ENCODE measurements at regions not wholly inside any gene's neighbourhood (a gene's known extent, or its start where the extent isn't known, plus 50 kb on each side); places are given as distances from the start of the nearest gene placed in this dataset.
"Not testable (repeated sequence)": the region's sequence is repeated elsewhere in the genome, so short reads cannot be mapped to it uniquely, and the experiment has no call there.

DNA sequence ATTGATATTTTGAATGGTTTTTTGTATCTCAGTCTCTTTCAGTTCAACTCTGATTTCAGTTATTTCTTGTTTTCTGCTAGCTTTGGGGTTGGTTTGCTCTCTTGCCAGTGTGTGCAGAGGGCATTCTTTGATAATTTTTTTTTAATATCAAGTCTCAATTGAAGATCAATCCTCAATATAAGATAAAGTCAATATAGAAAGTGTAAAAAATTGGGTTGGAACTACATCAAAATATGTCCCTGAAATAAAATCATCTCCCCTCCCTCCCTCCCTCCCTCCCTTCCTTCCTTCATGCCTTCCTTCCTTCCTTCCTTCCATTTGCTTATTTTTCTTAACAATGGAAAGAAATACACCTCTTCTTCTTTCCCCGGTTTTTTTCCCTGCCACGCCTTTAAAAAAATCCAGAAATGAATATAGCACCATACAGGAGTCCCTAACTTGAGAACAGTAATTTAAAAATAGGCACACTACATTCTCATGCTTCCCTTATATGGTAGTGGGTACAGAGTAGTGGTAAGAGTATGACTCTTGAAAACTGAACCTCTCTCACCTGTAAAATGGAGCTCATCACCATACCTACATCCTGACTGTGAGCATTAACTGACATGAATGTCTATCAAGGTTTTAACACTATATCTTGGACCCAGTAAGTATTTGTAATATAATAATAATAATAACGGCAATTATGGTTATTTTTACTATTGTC, 221.9 kb downstream of the GIPC2 start:
- H3K36me3 Mint-ChIP-seq, result no peaks in the 10 kb centered on the region
- no peaks in the 10 kb centered on the region for H3K9me3 Mint-ChIP-seq (ENCODE audit: low read depth)
- no peak overlapping the region for H3K4me3 Mint-ChIP-seq
- CTCF ChIA-PET, result interaction anchor here (1.2 kb wide), 1 partner anchor 66 kb away, joined by 3 read pairs; no protein-coding TSS in a partner anchor
- ATAC-seq (no peak), DNase-seq (no peak)
- no peaks in the 10 kb centered on the region for H3K4me1 Mint-ChIP-seq
- H3K27me3 Mint-ChIP-seq, result no peaks in the 10 kb centered on the region
- H3K27ac Mint-ChIP-seq, result no peak overlapping the region

DNA sequence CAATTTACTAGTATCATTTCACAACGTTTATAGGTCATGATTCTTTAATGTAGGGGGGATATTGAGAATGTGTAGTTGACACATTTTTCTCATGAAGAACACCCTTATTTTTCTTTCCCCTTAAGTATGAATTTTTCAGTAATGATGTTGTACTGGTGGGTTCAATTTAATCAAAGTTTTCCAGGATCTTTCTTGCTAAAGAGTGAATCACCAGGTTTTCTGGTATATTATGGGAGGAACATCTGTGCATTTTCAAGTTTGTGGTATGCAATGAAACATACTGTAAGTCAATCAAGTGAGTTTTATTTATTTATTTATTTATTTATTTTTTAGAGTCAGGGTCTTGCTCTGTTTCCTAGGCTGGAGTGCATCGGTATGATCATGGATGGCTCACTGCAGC, 221.2 kb upstream of the PTGFR start:
- CTCF ChIA-PET, result no interaction called here
- Mint-ChIP-seq H3K27me3 (peaks cover 3% of the 10 kb centered on the region), H3K9me3 (ENCODE audit: low read depth) (no peaks in the 10 kb centered on the region), H3K36me3 (no peaks in the 10 kb centered on the region), H3K4me1 (no peaks in the 10 kb centered on the region), H3K4me3 (no peak overlapping the region), H3K27ac (no peak overlapping the region)
- ATAC-seq, result no peak
- no peak for DNase-seq

DNA sequence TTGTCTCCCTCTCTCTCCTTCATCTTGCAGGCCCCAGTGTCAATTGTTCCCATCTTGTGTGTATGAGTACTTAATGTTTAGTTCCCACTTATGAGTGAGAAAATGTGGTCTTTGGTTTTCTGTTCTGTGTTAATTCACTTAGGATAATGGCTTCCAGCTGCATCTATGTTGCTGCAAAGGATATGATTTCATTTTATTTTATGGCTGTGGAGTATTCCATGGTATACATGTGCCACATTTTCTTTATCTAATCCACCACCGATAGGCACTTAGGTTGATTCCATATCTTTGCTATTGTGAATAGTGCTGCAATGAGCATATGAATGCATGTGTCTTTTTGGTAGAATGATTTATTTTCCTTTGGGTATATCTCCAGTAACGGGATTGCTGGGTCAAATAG, 219.4 kb upstream of the PTGFR start:
- H3K4me3 Mint-ChIP-seq; H3K4me1 Mint-ChIP-seq; CTCF ChIA-PET; ATAC-seq; H3K27ac Mint-ChIP-seq; H3K27me3 Mint-ChIP-seq; H3K9me3 Mint-ChIP-seq (ENCODE audit: low read depth); DNase-seq; H3K36me3 Mint-ChIP-seq: not testable (repeated sequence)

DNA sequence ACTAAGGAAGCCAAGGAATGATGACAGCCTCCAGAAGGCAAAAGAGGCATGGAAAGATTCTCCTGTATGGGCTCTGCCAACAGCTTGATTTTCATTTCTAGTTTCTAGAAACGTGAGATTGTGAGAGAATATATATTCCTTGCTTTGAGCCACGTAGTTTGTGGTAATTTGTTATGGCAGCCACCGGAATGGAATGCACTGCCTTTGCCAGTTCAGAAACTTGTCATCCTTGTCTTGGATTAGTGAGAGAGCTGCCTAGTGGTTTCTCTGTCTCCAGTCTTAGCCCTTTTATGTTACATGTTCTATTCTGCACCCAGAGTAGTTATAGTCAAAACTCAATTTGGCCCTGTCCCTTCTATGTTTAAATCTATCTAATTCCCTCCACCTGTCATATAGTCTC, 216.0 kb upstream of the PTGFR start:
- H3K27me3 Mint-ChIP-seq, result peaks cover 6% of the 10 kb centered on the region
- DNase-seq (no peak), ATAC-seq (no peak)
- peaks cover 5% of the 10 kb centered on the region for H3K4me1 Mint-ChIP-seq
- H3K27ac Mint-ChIP-seq, result no peak overlapping the region
- CTCF ChIA-PET, result no interaction called here
- no peak overlapping the region for H3K4me3 Mint-ChIP-seq
- H3K9me3 Mint-ChIP-seq (ENCODE audit: low read depth), result no peaks in the 10 kb centered on the region
- no peaks in the 10 kb centered on the region for H3K36me3 Mint-ChIP-seq

DNA sequence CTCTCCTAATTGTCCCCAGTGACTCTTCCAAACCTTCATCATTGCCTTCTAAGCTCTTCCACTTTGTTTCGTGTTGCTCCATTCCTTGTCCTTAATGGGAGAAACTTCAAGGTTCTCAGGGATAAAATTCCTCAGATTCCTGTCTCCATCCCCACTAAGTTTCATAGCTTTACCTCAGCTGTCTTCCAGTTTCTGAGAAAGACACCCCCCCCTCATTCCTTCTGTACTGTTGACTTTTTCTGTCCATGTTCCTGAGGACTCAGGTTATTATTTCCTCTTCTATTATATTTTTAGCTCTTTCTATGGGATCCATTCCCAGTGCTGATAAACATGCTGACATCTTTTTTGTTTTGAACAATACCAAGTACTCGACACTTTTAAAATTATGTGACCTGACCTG, 215.3 kb upstream of the PTGFR start:
- Mint-ChIP-seq H3K27me3 (peaks cover 6% of the 10 kb centered on the region), H3K4me3 (no peak overlapping the region), H3K9me3 (ENCODE audit: low read depth) (no peaks in the 10 kb centered on the region), H3K27ac (no peak overlapping the region), H3K36me3 (no peaks in the 10 kb centered on the region), H3K4me1 (peaks cover 5% of the 10 kb centered on the region)
- ATAC-seq (no peak), DNase-seq (no peak)
- CTCF ChIA-PET, result no interaction called here

DNA sequence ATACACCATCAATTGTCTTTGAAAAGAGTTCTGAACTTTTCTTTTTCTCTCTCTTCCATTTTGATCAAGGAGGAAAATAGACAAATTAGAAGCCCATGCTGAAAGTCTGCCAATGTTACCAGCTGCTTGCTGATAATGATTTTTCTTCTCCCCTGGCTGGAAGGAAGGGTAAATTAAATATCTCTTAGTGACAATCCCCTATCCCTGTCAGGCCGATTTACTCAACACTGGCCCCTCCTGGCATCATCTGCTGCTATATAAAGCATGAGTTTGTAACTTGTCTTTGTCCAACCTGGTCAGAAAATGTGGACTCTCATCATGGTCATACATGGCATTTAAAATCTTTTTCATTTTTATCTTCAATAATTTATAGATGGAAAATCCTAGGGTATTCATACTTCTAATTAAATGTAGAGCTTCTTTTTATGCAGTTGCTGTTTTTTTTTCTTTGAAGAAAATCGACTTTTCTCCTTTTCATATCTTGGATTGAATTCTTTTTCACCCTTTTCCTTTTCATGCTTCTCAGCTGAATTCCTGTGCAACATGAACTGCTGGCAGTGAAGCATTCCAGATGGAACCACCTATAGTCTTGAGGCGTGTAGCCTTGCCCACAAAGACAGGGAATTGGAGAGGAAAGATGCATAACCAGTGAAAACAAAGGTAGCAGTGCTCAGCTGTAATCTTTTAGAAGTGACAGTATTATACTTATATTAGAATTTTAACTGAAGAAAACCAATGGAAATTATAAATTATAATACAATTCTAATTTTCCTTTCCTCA, 214.7 kb upstream of the PTGFR start:
- H3K27ac Mint-ChIP-seq, result no peak overlapping the region
- no peak overlapping the region for H3K4me3 Mint-ChIP-seq
- H3K9me3 Mint-ChIP-seq (ENCODE audit: low read depth), result no peaks in the 10 kb centered on the region
- H3K4me1 Mint-ChIP-seq, result peaks cover 5% of the 10 kb centered on the region
- no peaks in the 10 kb centered on the region for H3K36me3 Mint-ChIP-seq
- DNase-seq, result no peak
- CTCF ChIA-PET, result no interaction called here
- ATAC-seq, result no peak
- peaks cover 6% of the 10 kb centered on the region for H3K27me3 Mint-ChIP-seq

DNA sequence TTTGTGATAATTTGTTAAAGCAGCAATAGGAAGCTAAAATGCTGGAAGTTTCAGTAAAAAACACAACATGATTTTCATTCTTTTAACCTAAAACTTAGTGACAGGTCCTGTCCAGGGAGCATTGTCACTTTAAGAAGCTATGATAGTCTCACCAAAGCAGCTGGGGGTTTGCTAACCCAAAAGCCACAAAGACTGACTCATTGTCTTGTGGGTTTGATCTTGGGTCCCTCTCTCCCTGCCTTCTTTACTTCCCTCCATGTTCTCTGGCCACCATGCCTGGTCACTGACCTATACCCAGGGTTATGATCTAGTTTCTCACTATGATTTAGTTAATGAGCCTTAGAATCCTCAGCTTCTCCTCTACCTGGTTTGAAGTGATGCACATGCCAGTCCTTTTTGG, 213.5 kb upstream of the PTGFR start:
- H3K4me1 Mint-ChIP-seq, result peaks cover 5% of the 10 kb centered on the region
- peaks cover 6% of the 10 kb centered on the region for H3K27me3 Mint-ChIP-seq
- no peak overlapping the region for H3K4me3 Mint-ChIP-seq
- CTCF ChIA-PET, result no interaction called here
- no peak for DNase-seq
- no peak overlapping the region for H3K27ac Mint-ChIP-seq
- no peaks in the 10 kb centered on the region for H3K9me3 Mint-ChIP-seq (ENCODE audit: low read depth)
- ATAC-seq, result no peak
- H3K36me3 Mint-ChIP-seq, result no peaks in the 10 kb centered on the region

DNA sequence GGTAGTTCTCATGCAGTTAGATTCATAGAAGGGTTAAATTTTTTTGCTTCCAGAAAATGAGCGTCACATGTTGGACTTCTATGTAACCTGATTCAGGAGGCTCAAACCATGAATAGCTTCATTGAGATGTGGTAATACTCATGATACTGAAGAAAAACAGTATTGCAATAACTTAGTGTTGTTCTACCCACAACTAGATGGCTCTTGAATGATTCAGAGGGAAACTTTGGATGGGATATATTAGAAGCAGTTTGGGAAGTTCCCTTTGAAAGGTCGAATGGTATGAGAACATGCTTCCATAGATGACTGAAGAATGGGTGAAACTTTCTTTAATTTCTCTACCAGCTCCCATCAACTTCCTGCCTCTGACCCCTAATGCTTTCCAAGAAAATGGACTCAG, 211.7 kb upstream of the PTGFR start:
- DNase-seq (no peak), ATAC-seq (no peak)
- H3K27ac Mint-ChIP-seq, result no peak overlapping the region
- H3K9me3 Mint-ChIP-seq (ENCODE audit: low read depth), result no peaks in the 10 kb centered on the region
- H3K27me3 Mint-ChIP-seq, result peaks cover 6% of the 10 kb centered on the region
- peaks cover 5% of the 10 kb centered on the region for H3K4me1 Mint-ChIP-seq
- no peak overlapping the region for H3K4me3 Mint-ChIP-seq
- CTCF ChIA-PET, result no interaction called here
- no peaks in the 10 kb centered on the region for H3K36me3 Mint-ChIP-seq

DNA sequence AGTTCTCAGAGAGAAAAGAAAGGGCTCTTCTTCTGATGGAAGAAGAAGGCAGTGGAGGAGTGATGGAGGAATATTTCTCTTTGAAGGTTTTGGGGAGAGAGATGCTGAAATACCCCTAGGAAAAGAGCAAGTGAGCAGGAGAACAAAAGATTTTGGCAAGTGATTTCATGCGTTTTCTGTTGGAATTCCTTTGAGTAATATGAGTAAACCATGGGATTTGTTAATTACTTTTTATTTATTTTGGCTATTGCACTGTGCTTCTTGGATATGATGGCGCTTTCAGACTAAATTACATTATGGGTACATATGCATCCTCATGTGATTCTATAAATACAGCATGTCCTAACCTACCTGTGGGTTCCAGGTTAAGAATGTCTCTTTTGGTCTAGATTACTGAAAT, 210.1 kb upstream of the PTGFR start:
- H3K36me3 Mint-ChIP-seq, result no peaks in the 10 kb centered on the region

DNA sequence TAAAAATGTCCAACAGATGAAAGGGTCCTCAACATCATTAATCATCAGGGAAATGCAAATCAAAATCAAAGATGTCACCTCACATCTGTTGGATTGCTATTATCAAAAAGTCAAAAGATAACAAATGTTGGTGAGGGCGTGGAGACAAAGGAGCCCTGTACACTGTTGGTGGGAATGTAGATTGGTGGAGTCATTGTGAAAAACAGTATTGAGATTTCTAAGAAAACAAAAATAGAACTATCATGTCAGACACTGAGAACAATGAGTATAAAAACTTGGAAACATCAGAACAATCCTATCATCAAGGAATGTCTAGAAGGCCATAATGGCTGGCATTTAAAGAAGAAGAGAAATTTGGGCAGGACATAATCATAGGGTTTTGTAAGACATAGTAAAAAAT, 209.2 kb upstream of the PTGFR start:
- no peaks in the 10 kb centered on the region for H3K9me3 Mint-ChIP-seq (ENCODE audit: low read depth)
- CTCF ChIA-PET, result no interaction called here
- H3K4me1 Mint-ChIP-seq, result peaks cover 5% of the 10 kb centered on the region
- no peak overlapping the region for H3K27ac Mint-ChIP-seq
- no peaks in the 10 kb centered on the region for H3K36me3 Mint-ChIP-seq
- H3K4me3 Mint-ChIP-seq, result no peak overlapping the region
- DNase-seq (no peak), ATAC-seq (no peak)
- peaks cover 3% of the 10 kb centered on the region for H3K27me3 Mint-ChIP-seq

More for the DNA sequence above, 210.1 kb upstream of the PTGFR start:
- Mint-ChIP-seq H3K27ac (no peak overlapping the region), H3K4me1 (peaks cover 5% of the 10 kb centered on the region), H3K4me3 (no peak overlapping the region), H3K27me3 (peaks cover 3% of the 10 kb centered on the region), H3K9me3 (ENCODE audit: low read depth) (no peaks in the 10 kb centered on the region)
- CTCF ChIA-PET, result no interaction called here
- ATAC-seq (no peak), DNase-seq (no peak)

DNA sequence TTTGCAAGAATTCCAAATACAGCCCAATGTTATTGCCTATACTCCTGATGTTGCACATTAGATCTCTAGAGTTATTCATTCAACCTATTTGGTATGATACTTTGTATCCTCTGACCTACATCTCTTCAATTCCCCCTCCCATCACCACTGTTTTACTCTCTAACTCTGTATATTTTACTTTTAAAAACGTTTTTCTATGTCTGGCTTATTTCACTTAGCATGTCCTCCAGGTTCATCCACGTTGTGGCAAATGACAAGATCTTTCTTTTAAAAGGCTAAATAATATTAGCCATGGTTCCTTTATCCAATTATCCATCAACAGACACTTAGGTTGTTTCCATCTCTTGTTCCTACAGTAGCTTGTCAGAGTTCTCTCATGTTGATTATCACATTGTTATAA, 207.1 kb upstream of the PTGFR start:
- H3K27me3 Mint-ChIP-seq, result peaks cover 3% of the 10 kb centered on the region
- no peaks in the 10 kb centered on the region for H3K36me3 Mint-ChIP-seq
- no peaks in the 10 kb centered on the region for H3K4me1 Mint-ChIP-seq
- H3K9me3 Mint-ChIP-seq (ENCODE audit: low read depth), result no peaks in the 10 kb centered on the region
- CTCF ChIA-PET, result no interaction called here
- DNase-seq (no peak), ATAC-seq (no peak)
- no peak overlapping the region for H3K4me3 Mint-ChIP-seq
- no peak overlapping the region for H3K27ac Mint-ChIP-seq

DNA sequence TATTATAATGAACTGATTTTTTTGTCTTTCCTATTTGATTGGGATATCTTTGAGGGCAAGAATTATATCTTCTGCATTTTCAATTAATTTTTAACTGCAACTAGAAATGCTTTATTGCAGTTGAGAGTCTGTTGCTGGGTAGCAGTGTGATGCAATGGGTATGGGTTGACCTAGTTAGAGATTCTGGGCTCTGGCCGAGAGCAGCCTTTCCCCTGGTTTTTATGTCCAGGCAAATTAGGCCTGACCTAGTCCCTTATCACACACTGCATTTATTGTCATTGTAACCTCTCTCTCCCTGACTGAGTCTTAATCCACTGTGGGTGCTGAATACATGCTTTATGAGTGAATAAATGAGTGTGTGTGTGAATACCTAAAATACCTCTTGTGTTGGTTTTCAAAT, 206.4 kb upstream of the PTGFR start:
- DNase-seq (no peak), ATAC-seq (no peak)
- no peaks in the 10 kb centered on the region for H3K36me3 Mint-ChIP-seq
- H3K4me3 Mint-ChIP-seq, result no peak overlapping the region
- CTCF ChIA-PET, result no interaction called here
- no peaks in the 10 kb centered on the region for H3K4me1 Mint-ChIP-seq
- H3K27ac Mint-ChIP-seq, result no peak overlapping the region
- no peaks in the 10 kb centered on the region for H3K9me3 Mint-ChIP-seq (ENCODE audit: low read depth)
- H3K27me3 Mint-ChIP-seq, result peaks cover 3% of the 10 kb centered on the region

DNA sequence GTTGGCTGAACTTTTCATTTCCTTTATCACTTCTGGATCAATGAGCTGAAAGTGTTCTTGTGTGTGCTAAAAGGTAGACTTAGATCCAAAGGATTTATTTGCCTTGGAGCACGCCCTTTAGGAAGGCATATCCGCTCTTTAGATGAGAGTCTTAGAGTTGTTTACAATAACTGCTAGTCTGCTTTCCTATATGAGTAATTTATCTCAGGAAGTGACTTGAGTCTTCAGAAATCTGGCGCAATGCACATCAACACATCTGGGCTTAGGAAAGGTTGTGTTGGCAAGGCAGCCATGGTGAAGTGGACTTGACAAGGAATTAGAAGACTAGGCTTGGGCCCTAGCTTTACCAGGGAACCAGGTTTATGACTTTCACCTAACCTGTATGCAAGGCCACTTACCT, 204.1 kb upstream of the PTGFR start:
- no peak overlapping the region for H3K27ac Mint-ChIP-seq
- DNase-seq, result no peak
- H3K27me3 Mint-ChIP-seq, result peaks cover 6% of the 10 kb centered on the region
- H3K4me1 Mint-ChIP-seq, result no peaks in the 10 kb centered on the region
- H3K4me3 Mint-ChIP-seq, result no peak overlapping the region
- no peaks in the 10 kb centered on the region for H3K9me3 Mint-ChIP-seq (ENCODE audit: low read depth)
- CTCF ChIA-PET, result no interaction called here
- ATAC-seq, result no peak
- H3K36me3 Mint-ChIP-seq, result no peaks in the 10 kb centered on the region

DNA sequence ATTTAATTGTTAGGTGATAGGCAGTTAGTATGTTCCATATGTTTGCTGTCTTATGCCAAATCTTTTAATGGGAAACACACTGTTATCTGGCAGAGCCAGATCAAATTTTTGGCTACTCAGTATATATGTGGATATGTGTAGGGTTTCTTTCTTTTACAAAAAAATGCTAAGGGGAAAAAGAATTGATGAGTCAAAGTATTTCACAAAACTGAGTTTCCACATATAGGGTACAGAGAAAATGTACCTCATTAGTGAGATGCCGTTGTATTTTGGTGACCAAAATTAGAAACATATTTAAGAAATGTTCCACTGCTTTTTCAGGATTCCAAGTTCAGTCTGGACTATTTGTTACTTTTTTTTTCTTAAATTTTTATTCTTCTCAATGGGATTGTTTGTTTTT, 201.2 kb upstream of the PTGFR start:
- Mint-ChIP-seq H3K27me3 (peaks cover 3% of the 10 kb centered on the region), H3K36me3 (no peaks in the 10 kb centered on the region), H3K4me3 (no peak overlapping the region), H3K27ac (no peak overlapping the region), H3K9me3 (ENCODE audit: low read depth) (no peaks in the 10 kb centered on the region), H3K4me1 (no peaks in the 10 kb centered on the region)
- CTCF ChIA-PET, result no interaction called here
- no peak for ATAC-seq
- no peak for DNase-seq
